Uterus (tissue), 2 donors: ENCODE measurements at regions not wholly inside any gene's neighbourhood (a gene's known extent, or its start where the extent isn't known, plus 50 kb on each side); places are given as distances from the start of the nearest gene placed in this dataset.

ENCODE experiments used
- POLR2A ChIP-seq, 2 donors: fragments of 450-650 bp; IDR thresholded peaks; one replicate each; pipeline ENCODE4 v1.6.1; 2016; ENCODE audit warnings: antibody characterized with exemption in 2 of 2, mild to moderate bottlenecking in 1 of 2, moderate library complexity in 1 of 2
- TF ChIP-seq, protein P1 (sequence below), 4 experiments: fragments of 200-600 bp in 2 of 4; fragments of 450-650 bp in 2 of 4; sonication (generic) in 2 of 4; IDR thresholded peaks; one replicate each; pipeline ENCODE4 v1.5.1; 2016 to 2019; ENCODE audit warnings: antibody characterized with exemption in 4 of 4, mild to moderate bottlenecking in 2 of 4, moderate library complexity in 1 of 4

DNA sequence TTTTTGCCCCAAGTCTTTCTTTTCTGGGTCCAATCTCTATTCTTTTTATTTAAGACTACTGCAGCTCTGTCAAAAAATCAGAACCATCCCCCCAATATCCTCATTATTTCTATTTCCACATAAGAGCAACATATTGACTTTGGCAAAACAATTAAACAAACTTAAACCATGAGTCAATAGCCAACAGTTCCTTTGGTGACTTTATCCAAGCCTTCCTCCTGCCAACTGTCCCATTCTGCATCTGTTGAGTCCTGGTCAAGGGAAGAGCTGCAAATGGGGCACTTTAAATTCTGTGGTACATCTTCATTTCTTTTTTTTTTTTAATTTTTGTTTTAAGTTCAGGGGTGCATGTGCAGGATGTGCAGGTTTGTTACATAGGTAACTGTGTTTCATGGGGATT, 1875.0 kb upstream of the PCDH7 start:
- TF ChIP-seq, protein P1, sequence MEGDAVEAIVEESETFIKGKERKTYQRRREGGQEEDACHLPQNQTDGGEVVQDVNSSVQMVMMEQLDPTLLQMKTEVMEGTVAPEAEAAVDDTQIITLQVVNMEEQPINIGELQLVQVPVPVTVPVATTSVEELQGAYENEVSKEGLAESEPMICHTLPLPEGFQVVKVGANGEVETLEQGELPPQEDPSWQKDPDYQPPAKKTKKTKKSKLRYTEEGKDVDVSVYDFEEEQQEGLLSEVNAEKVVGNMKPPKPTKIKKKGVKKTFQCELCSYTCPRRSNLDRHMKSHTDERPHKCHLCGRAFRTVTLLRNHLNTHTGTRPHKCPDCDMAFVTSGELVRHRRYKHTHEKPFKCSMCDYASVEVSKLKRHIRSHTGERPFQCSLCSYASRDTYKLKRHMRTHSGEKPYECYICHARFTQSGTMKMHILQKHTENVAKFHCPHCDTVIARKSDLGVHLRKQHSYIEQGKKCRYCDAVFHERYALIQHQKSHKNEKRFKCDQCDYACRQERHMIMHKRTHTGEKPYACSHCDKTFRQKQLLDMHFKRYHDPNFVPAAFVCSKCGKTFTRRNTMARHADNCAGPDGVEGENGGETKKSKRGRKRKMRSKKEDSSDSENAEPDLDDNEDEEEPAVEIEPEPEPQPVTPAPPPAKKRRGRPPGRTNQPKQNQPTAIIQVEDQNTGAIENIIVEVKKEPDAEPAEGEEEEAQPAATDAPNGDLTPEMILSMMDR (IDR thresholded peaks at IDR 0.05), result no peak
- TF ChIP-seq POLR2A (IDR thresholded peaks at IDR 0.05), result no peak
